Naive thymus-derived CD8-positive, alpha-beta T cell (primary cell): ENCODE measurements at regions not wholly inside any gene's neighbourhood (a gene's known extent, or its start where the extent isn't known, plus 50 kb on each side); places are given as distances from the start of the nearest gene placed in this dataset.

ENCODE experiments used
- ATAC-seq, 2 donors: fragments of 150-1000 bp; cut with Tn5 transposase in 1 of 2; sonication (Bioruptor Pico), chemical (Tn5 transposase) in 1 of 2; 1 replicate in 1 of 2; 2 replicates in 1 of 2; pipeline ENCODE4 v1.10.0; 2021; ENCODE audit warnings: mild to moderate bottlenecking in 2 of 2, moderate library complexity in 2 of 2
- POLR2A ChIA-PET: fragments of 350-600 bp; sonication (Branson Sonifier 250); formaldehyde crosslinking; loops from one replicate; lab custom pipeline; 2021; ENCODE audit warnings: antibody characterized with exemption; lab: Charles Lee
- DNase-seq, 10 donors: peaks; one replicate each; pipeline versions ENCODE4 v3.0.0 to v3.0.0-alpha.2; 2020 to 2022
- H3K27ac Mint-ChIP-seq, 10 donors: one replicate each; pipeline ENCODE4 v1.8.0; 2020 to 2022; ENCODE audit warnings: mild to moderate bottlenecking in 10 of 10, mixed read lengths in 10 of 10, moderate library complexity in 4 of 10, inconsistent platforms in 1 of 10
- H3K27me3 Mint-ChIP-seq, 5 donors: one replicate each; pipeline ENCODE4 v1.8.0; 2021 to 2022; ENCODE audit warnings: mixed read lengths in 5 of 5
- H3K36me3 Mint-ChIP-seq, 3 donors: one replicate each; pipeline ENCODE4 v1.8.0; 2020 to 2022; ENCODE audit warnings: mixed read lengths in 3 of 3, mild to moderate bottlenecking in 2 of 3, inconsistent platforms in 1 of 3
- H3K4me1 Mint-ChIP-seq, 4 donors: one replicate each; pipeline ENCODE4 v1.8.0; 2021 to 2022; ENCODE audit warnings: mixed read lengths in 4 of 4
- H3K4me3 Mint-ChIP-seq, 10 donors: one replicate each; pipeline ENCODE4 v1.8.0; 2020 to 2022; ENCODE audit warnings: mild to moderate bottlenecking in 10 of 10, mixed read lengths in 10 of 10, moderate library complexity in 6 of 10, inconsistent platforms in 1 of 10
- H3K9me3 Mint-ChIP-seq, 9 donors: one replicate each; pipeline ENCODE4 v1.8.0; 2020 to 2022; ENCODE audit warnings: mixed read lengths in 9 of 9, mild to moderate bottlenecking in 3 of 9, inconsistent platforms in 1 of 9, moderate library complexity in 1 of 9

GRCh38 chr13:65555962-65556361 lies 1674.2 kb downstream of the PCDH9 start:
- H3K9me3 Mint-ChIP-seq = peaks cover 0 to 31% (median 11%) of the 10 kb centered on the region in 9 donors
- H3K27ac Mint-ChIP-seq = no peak overlapping the region
- H3K27me3 Mint-ChIP-seq = no peaks in the 10 kb centered on the region
- ATAC-seq (no peak), DNase-seq (no peak)
- POLR2A ChIA-PET = no interaction called here
- H3K36me3 Mint-ChIP-seq = no peaks in the 10 kb centered on the region
- no peaks in the 10 kb centered on the region for H3K4me1 Mint-ChIP-seq
- H3K4me3 Mint-ChIP-seq = no peak overlapping the region

- Mint-ChIP-seq H3K4me1 (no peaks in the 10 kb centered on the region), H3K9me3 (peaks cover 0 to 48% (median 26%) of the 10 kb centered on the region in 9 donors), H3K27me3 (no peaks in the 10 kb centered on the region), H3K4me3 (no peak overlapping the region), H3K27ac (peak overlapping the region in 1 of 10 donors; percentile 26), H3K36me3 (no peaks in the 10 kb centered on the region)
- POLR2A ChIA-PET = no interaction called here
- ATAC-seq (no peak), DNase-seq (no peak)
Measured at GRCh38 chr13:65553096-65553727, 1676.9 kb downstream of the PCDH9 start.

- Mint-ChIP-seq H3K4me1 (no peaks in the 10 kb centered on the region), H3K27me3 (no peaks in the 10 kb centered on the region), H3K4me3 (no peak overlapping the region), H3K36me3 (no peaks in the 10 kb centered on the region), H3K27ac (no peak overlapping the region), H3K9me3 (peaks cover 0 to 56% (median 23%) of the 10 kb centered on the region in 9 donors)
- POLR2A ChIA-PET = no interaction called here
- DNase-seq (no peak), ATAC-seq (no peak)
Measured at GRCh38 chr13:65551208-65551607, 1678.9 kb downstream of the PCDH9 start.

GRCh38 chr13:65540175-65540574 lies 1690.0 kb downstream of the PCDH9 start:
- H3K9me3 Mint-ChIP-seq = peaks cover 0 to 16% (median 4%) of the 10 kb centered on the region in 9 donors
- no peak for DNase-seq
- POLR2A ChIA-PET = no interaction called here
- no peak overlapping the region for H3K27ac Mint-ChIP-seq
- H3K4me1 Mint-ChIP-seq = no peaks in the 10 kb centered on the region
- H3K27me3 Mint-ChIP-seq = no peaks in the 10 kb centered on the region
- H3K36me3 Mint-ChIP-seq = no peaks in the 10 kb centered on the region
- no peak for ATAC-seq
- no peak overlapping the region for H3K4me3 Mint-ChIP-seq

- Mint-ChIP-seq H3K4me1 (no peaks in the 10 kb centered on the region), H3K9me3 (peaks cover 0 to 21% (median 5%) of the 10 kb centered on the region in 9 donors), H3K36me3 (no peaks in the 10 kb centered on the region), H3K4me3 (no peak overlapping the region), H3K27ac (no peak overlapping the region), H3K27me3 (no peaks in the 10 kb centered on the region)
- POLR2A ChIA-PET = no interaction called here
- DNase-seq (no peak), ATAC-seq (no peak)
Measured at GRCh38 chr13:65535370-65535769, 1694.8 kb downstream of the PCDH9 start.

- Mint-ChIP-seq H3K36me3 (peaks cover 0 to 2% (median 0%) of the 10 kb centered on the region in 3 donors), H3K27me3 (no peaks in the 10 kb centered on the region), H3K4me3 (no peak overlapping the region), H3K27ac (no peak overlapping the region), H3K9me3 (peaks cover 0 to 28% (median 8%) of the 10 kb centered on the region in 9 donors), H3K4me1 (no peaks in the 10 kb centered on the region)
- ATAC-seq (no peak), DNase-seq (no peak)
- POLR2A ChIA-PET = no interaction called here
Measured at GRCh38 chr13:65532231-65532630, 1697.9 kb downstream of the PCDH9 start.

GRCh38 chr13:65530688-65531087 lies 1699.4 kb downstream of the PCDH9 start:
- DNase-seq = no peak
- POLR2A ChIA-PET = no interaction called here
- no peak overlapping the region for H3K4me3 Mint-ChIP-seq
- no peaks in the 10 kb centered on the region for H3K27me3 Mint-ChIP-seq
- H3K36me3 Mint-ChIP-seq = peaks cover 0 to 2% (median 0%) of the 10 kb centered on the region in 3 donors
- ATAC-seq = no peak
- H3K4me1 Mint-ChIP-seq = no peaks in the 10 kb centered on the region
- H3K27ac Mint-ChIP-seq = no peak overlapping the region
- peaks cover 0 to 36% (median 9%) of the 10 kb centered on the region in 9 donors for H3K9me3 Mint-ChIP-seq

- no peak overlapping the region for H3K4me3 Mint-ChIP-seq
- H3K4me1 Mint-ChIP-seq = no peaks in the 10 kb centered on the region
- H3K9me3 Mint-ChIP-seq = peaks cover 0 to 36% (median 9%) of the 10 kb centered on the region in 9 donors
- peaks cover 0 to 2% (median 0%) of the 10 kb centered on the region in 3 donors for H3K36me3 Mint-ChIP-seq
- DNase-seq (no peak), ATAC-seq (no peak)
- H3K27ac Mint-ChIP-seq = no peak overlapping the region
- no peaks in the 10 kb centered on the region for H3K27me3 Mint-ChIP-seq
- POLR2A ChIA-PET = no interaction called here
Measured at GRCh38 chr13:65529541-65529940, 1700.6 kb downstream of the PCDH9 start.

- no peaks in the 10 kb centered on the region for H3K4me1 Mint-ChIP-seq
- DNase-seq (no peak), ATAC-seq (no peak)
- no peak overlapping the region for H3K27ac Mint-ChIP-seq
- H3K4me3 Mint-ChIP-seq = no peak overlapping the region
- POLR2A ChIA-PET = interaction anchor here (0.5 kb wide), 1 partner anchor 9 kb away, joined by 3 read pairs; no protein-coding TSS in a partner anchor
- H3K36me3 Mint-ChIP-seq = no peaks in the 10 kb centered on the region
- H3K27me3 Mint-ChIP-seq = no peaks in the 10 kb centered on the region
- peaks cover 0 to 23% (median 6%) of the 10 kb centered on the region in 9 donors for H3K9me3 Mint-ChIP-seq
Measured at GRCh38 chr13:65508745-65509144, 1721.4 kb downstream of the PCDH9 start.

GRCh38 chr13:65508338-65508737 lies 1721.8 kb downstream of the PCDH9 start:
- Mint-ChIP-seq H3K36me3 (no peaks in the 10 kb centered on the region), H3K4me1 (no peaks in the 10 kb centered on the region), H3K4me3 (no peak overlapping the region), H3K27ac (no peak overlapping the region), H3K9me3 (peaks cover 0 to 19% (median 6%) of the 10 kb centered on the region in 9 donors), H3K27me3 (no peaks in the 10 kb centered on the region)
- ATAC-seq (no peak), DNase-seq (no peak)
- POLR2A ChIA-PET = no interaction called here

GRCh38 chr13:65505941-65506340 lies 1724.2 kb downstream of the PCDH9 start:
- H3K4me3 Mint-ChIP-seq = no peak overlapping the region

GRCh38 chr13:65504213-65504612 lies 1725.9 kb downstream of the PCDH9 start:
- H3K27me3 Mint-ChIP-seq = no peaks in the 10 kb centered on the region
- H3K4me3 Mint-ChIP-seq = no peak overlapping the region
- POLR2A ChIA-PET = no interaction called here
- ATAC-seq = no peak
- H3K4me1 Mint-ChIP-seq = no peaks in the 10 kb centered on the region
- H3K9me3 Mint-ChIP-seq = peaks cover 0 to 23% (median 8%) of the 10 kb centered on the region in 9 donors
- no peak overlapping the region for H3K27ac Mint-ChIP-seq
- no peaks in the 10 kb centered on the region for H3K36me3 Mint-ChIP-seq
- no peak for DNase-seq

More at GRCh38 chr13:65505941-65506340, 1724.2 kb downstream of the PCDH9 start:
- ATAC-seq = no peak
- Mint-ChIP-seq H3K36me3 (no peaks in the 10 kb centered on the region), H3K9me3 (peaks cover 0 to 18% (median 8%) of the 10 kb centered on the region in 9 donors), H3K27me3 (no peaks in the 10 kb centered on the region), H3K4me1 (no peaks in the 10 kb centered on the region), H3K27ac (no peak overlapping the region)
- POLR2A ChIA-PET = no interaction called here
- DNase-seq = no peak

GRCh38 chr13:65500481-65500880 lies 1729.7 kb downstream of the PCDH9 start:
- H3K27ac Mint-ChIP-seq = no peak overlapping the region
- POLR2A ChIA-PET = no interaction called here

GRCh38 chr13:65499256-65499655 lies 1730.9 kb downstream of the PCDH9 start:
- ATAC-seq (no peak), DNase-seq (no peak)
- Mint-ChIP-seq H3K36me3 (no peaks in the 10 kb centered on the region), H3K9me3 (peaks cover 0 to 18% (median 2%) of the 10 kb centered on the region in 9 donors), H3K27ac (no peak overlapping the region), H3K27me3 (no peaks in the 10 kb centered on the region), H3K4me3 (no peak overlapping the region), H3K4me1 (no peaks in the 10 kb centered on the region)
- POLR2A ChIA-PET = no interaction called here

More at GRCh38 chr13:65500481-65500880, 1729.7 kb downstream of the PCDH9 start:
- ATAC-seq (no peak), DNase-seq (no peak)
- no peaks in the 10 kb centered on the region for H3K36me3 Mint-ChIP-seq
- H3K9me3 Mint-ChIP-seq = peaks cover 0 to 21% (median 7%) of the 10 kb centered on the region in 9 donors
- H3K4me1 Mint-ChIP-seq = no peaks in the 10 kb centered on the region
- H3K4me3 Mint-ChIP-seq = no peak overlapping the region
- H3K27me3 Mint-ChIP-seq = no peaks in the 10 kb centered on the region
